OCI-LY7 (cell line): ENCODE measurements at regions not wholly inside any gene's neighbourhood (a gene's known extent, or its start where the extent isn't known, plus 50 kb on each side); places are given as distances from the start of the nearest gene placed in this dataset.
"Not testable (repeated sequence)": the region's sequence is repeated elsewhere in the genome, so short reads cannot be mapped to it uniquely, and the experiment has no call there.

ENCODE experiments used
- BruUV-seq: library from RNA; stranded (reverse); fragments of 400-500 nt; replicated peaks from 2 replicates; lab custom pipeline; 2021; lab: Mats Ljungman, UMichigan
- CTCF ChIA-PET: fragments of 300-600 bp; sonication (Branson Sonifier 250); formaldehyde crosslinking; loops from one replicate; lab custom pipeline; 2022; ENCODE audit warnings: antibody characterized with exemption; ENCODE audit not compliant: unreplicated experiment; lab: Charles Lee
- POLR2A ChIA-PET: fragments of 300-600 bp; sonication (Branson Sonifier 250); formaldehyde crosslinking; loops from one replicate; lab custom pipeline; 2022; ENCODE audit warnings: antibody characterized with exemption; lab: Charles Lee
- DNase-seq: peaks from one replicate; pipeline ENCODE4 v3.0.0-alpha.2; 2015; ENCODE audit warnings: low spot score
- H2AFZ ChIP-seq: fragments of 200-600 bp; sonication (generic), shearing (Covaris generic); 2 replicates; pipeline ENCODE4 v1.6.1; 2014; ENCODE audit warnings: mild to moderate bottlenecking, antibody characterized with exemption, low read length, moderate library complexity
- H3K27ac ChIP-seq: fragments of 200-600 bp; sonication (generic); 2 replicates; pipeline ENCODE4 v1.5.1; 2014; ENCODE audit warnings: mixed run types, low read depth, mild to moderate bottlenecking, moderate library complexity, low read length, inconsistent platforms; ENCODE audit not compliant: poor library complexity, severe bottlenecking
- H3K36me3 ChIP-seq: fragments of 200-600 bp; sonication (generic); 2 replicates; pipeline ENCODE4 v1.6.1; 2014; ENCODE audit warnings: mild to moderate bottlenecking, antibody characterized with exemption, low read length, moderate library complexity, mixed read lengths; ENCODE audit not compliant: insufficient read depth
- H3K4me1 ChIP-seq: fragments of 200-600 bp; sonication (generic); 2 replicates; pipeline ENCODE4 v1.5.1; 2014; ENCODE audit warnings: mild to moderate bottlenecking, low read length; ENCODE audit not compliant: insufficient read depth, poor library complexity, severe bottlenecking
- H3K4me2 ChIP-seq: fragments of 200-600 bp; sonication (generic); 2 replicates; pipeline ENCODE4 v1.6.1; 2014; ENCODE audit warnings: mild to moderate bottlenecking, low read length
- H3K4me3 ChIP-seq: fragments of 200-600 bp; sonication (generic); 2 replicates; pipeline ENCODE4 v1.5.1; 2014; ENCODE audit warnings: mild to moderate bottlenecking, low read depth, low read length; ENCODE audit not compliant: poor library complexity, severe bottlenecking
- H3K79me2 ChIP-seq: fragments of 200-600 bp; sonication (generic); 2 replicates; pipeline ENCODE4 v1.6.1; 2016; ENCODE audit warnings: low read depth, mild to moderate bottlenecking, low read length, moderate library complexity, mixed read lengths; ENCODE audit not compliant: insufficient read depth
- H3K9me2 ChIP-seq: fragments of 200-600 bp; sonication (generic); 2 replicates; pipeline ENCODE4 v1.6.1; 2016; ENCODE audit warnings: mild to moderate bottlenecking, low read length, mixed read lengths; ENCODE audit not compliant: insufficient read depth
- H3K9me3 ChIP-seq: fragments of 200-600 bp; sonication (generic); 2 replicates; pipeline ENCODE4 v1.6.1; 2014; ENCODE audit warnings: mild to moderate bottlenecking, mixed run types, low read length, mixed read lengths
- H4K20me1 ChIP-seq: fragments of 200-600 bp; sonication (generic); 2 replicates; pipeline ENCODE4 v1.6.1; 2014; ENCODE audit warnings: mild to moderate bottlenecking, antibody characterized with exemption, low read length, moderate library complexity, mixed read lengths; ENCODE audit not compliant: insufficient read depth
- CTCF ChIP-seq: fragments of 200-600 bp; sonication (generic); conservative IDR thresholded peaks from 2 replicates; pipeline ENCODE4 v1.5.1; 2014; ENCODE audit warnings: mild to moderate bottlenecking, antibody characterized with exemption, low read length, moderate library complexity, mixed read lengths
- EZH2phosphoT487 ChIP-seq: fragments of 200-600 bp; sonication (generic); IDR thresholded peaks from 2 replicates; pipeline ENCODE4 v1.6.1; 2018; ENCODE audit warnings: low read depth, borderline replicate concordance, mild to moderate bottlenecking, mixed run types, antibody characterized with exemption, low read length, moderate library complexity, mixed read lengths
- intact Hi-C: fragments of 100-400 bp; cut with micrococcal nuclease; formaldehyde crosslinking; loops from one replicate; pipeline ENCODE4 v1.10.0; 2022; ENCODE audit not compliant: unreplicated experiment

- Histone ChIP-seq H3K27ac (no peak overlapping the region), H3K4me2 (no peak overlapping the region), H3K36me3 (no peaks in the 10 kb centered on the region), H4K20me1 (no peaks in the 10 kb centered on the region), H3K4me3 (no peak overlapping the region), H3K4me1 (no peaks in the 10 kb centered on the region), H2AFZ (no peak overlapping the region), H3K79me2 (no peaks in the 10 kb centered on the region), H3K9me2 (no peaks in the 10 kb centered on the region), H3K9me3 (no peaks in the 10 kb centered on the region)
- no peak for TF ChIP-seq CTCF
- DNase-seq, result no peak
- ChIA-PET POLR2A (no interaction called here), CTCF (no interaction called here)
- intact Hi-C loops, result no loop called here
- no TSS peak for BruUV-seq
These were observed 171.3 kb upstream of the NT5E start for GRCh38 chr6:85278466-85279035.

GRCh38 chr6:85276026-85276425, 173.9 kb upstream of the NT5E start:
- intact Hi-C loops, DNase-seq, H3K4me1 ChIP-seq, H3K4me3 ChIP-seq, H3K27ac ChIP-seq, H3K36me3 ChIP-seq, POLR2A ChIA-PET, BruUV-seq, H2AFZ ChIP-seq, CTCF ChIA-PET, H3K4me2 ChIP-seq, H3K79me2 ChIP-seq, H4K20me1 ChIP-seq, H3K9me3 ChIP-seq, H3K9me2 ChIP-seq: not testable (repeated sequence)

- DNase-seq, result no peak
- no peak overlapping the region for H2AFZ ChIP-seq
- POLR2A ChIA-PET, result no interaction called here
- no peaks in the 10 kb centered on the region for H3K9me2 ChIP-seq
- H3K4me2 ChIP-seq, result no peak overlapping the region
- H3K36me3 ChIP-seq, result no peaks in the 10 kb centered on the region
- CTCF ChIA-PET, result no interaction called here
- no TSS peak for BruUV-seq
- H3K4me1 ChIP-seq, result no peaks in the 10 kb centered on the region
- no peak for TF ChIP-seq EZH2phosphoT487
- TF ChIP-seq CTCF, result no peak
- no peak overlapping the region for H3K27ac ChIP-seq
- H3K4me3 ChIP-seq, result no peak overlapping the region
- no peaks in the 10 kb centered on the region for H3K79me2 ChIP-seq
- no peaks in the 10 kb centered on the region for H3K9me3 ChIP-seq
- H4K20me1 ChIP-seq, result no peaks in the 10 kb centered on the region
- intact Hi-C loops, result no loop called here
These were observed 174.4 kb upstream of the NT5E start for GRCh38 chr6:85275338-85275985.
